ENCODE measurements at regions not wholly inside any gene's neighbourhood (a gene's known extent, or its start where the extent isn't known, plus 50 kb on each side); places are given as distances from the start of the nearest gene placed in this dataset.
"Not testable (repeated sequence)": the region's sequence is repeated elsewhere in the genome, so short reads cannot be mapped to it uniquely, and the experiment has no call there.

- not testable (repeated sequence) for DNase-seq (ENCODE audit: low read depth)
These were observed 94.4 kb downstream of the TRIM43 start for GRCh38 chr2:95686056-95686825.

GRCh38 chr2:95687852-95688251 is 96.1 kb downstream of the TRIM43 start:
- not testable (repeated sequence) for DNase-seq (ENCODE audit: low read depth)

GRCh38 chr2:95691210-95691609 is 99.4 kb downstream of the TRIM43 start:
- DNase-seq (ENCODE audit: low read depth): not testable (repeated sequence)

- not testable (repeated sequence) for DNase-seq (ENCODE audit: low read depth)
These were observed 101.5 kb downstream of the TRIM43 start for GRCh38 chr2:95693071-95693846.

GRCh38 chr2:95695613-95696012 is 103.8 kb downstream of the TRIM43 start:
- no peak for DNase-seq (ENCODE audit: low read depth)

- no peak for DNase-seq (ENCODE audit: low read depth)
These were observed 106.3 kb downstream of the TRIM43 start for GRCh38 chr2:95698146-95698545.

GRCh38 chr2:95699201-95700184 is 107.7 kb downstream of the TRIM43 start:
- DNase-seq (ENCODE audit: low read depth): not testable (repeated sequence)

- DNase-seq (ENCODE audit: low read depth): no peak
These were observed 108.7 kb downstream of the TRIM43 start for GRCh38 chr2:95700519-95700918.

- DNase-seq (ENCODE audit: low read depth): no peak
These were observed 110.7 kb downstream of the TRIM43 start for GRCh38 chr2:95702471-95702870.

GRCh38 chr2:95707161-95707560 is 115.4 kb downstream of the TRIM43 start:
- DNase-seq (ENCODE audit: low read depth): not testable (repeated sequence)

- no peak for DNase-seq (ENCODE audit: low read depth)
These were observed 116.0 kb downstream of the TRIM43 start for GRCh38 chr2:95707837-95708236.

- no peak for DNase-seq (ENCODE audit: low read depth)
These were observed 118.0 kb downstream of the TRIM43 start for GRCh38 chr2:95709831-95710230.

- DNase-seq (ENCODE audit: low read depth): not testable (repeated sequence)
These were observed 121.8 kb downstream of the TRIM43 start for GRCh38 chr2:95713470-95714177.

GRCh38 chr2:95714398-95714797 is 122.6 kb downstream of the TRIM43 start:
- DNase-seq (ENCODE audit: low read depth): not testable (repeated sequence)

- DNase-seq (ENCODE audit: low read depth): no peak
These were observed 127.8 kb downstream of the TRIM43 start for GRCh38 chr2:95719473-95720060.

GRCh38 chr2:95721726-95722125 is 129.9 kb downstream of the TRIM43 start:
- no peak for DNase-seq (ENCODE audit: low read depth)

GRCh38 chr2:95722131-95722697 is 130.4 kb downstream of the TRIM43 start:
- DNase-seq (ENCODE audit: low read depth): no peak

GRCh38 chr2:95723627-95724210 is 131.9 kb downstream of the TRIM43 start:
- DNase-seq (ENCODE audit: low read depth): not testable (repeated sequence)

GRCh38 chr2:95725191-95725590 is 133.4 kb downstream of the TRIM43 start:
- DNase-seq (ENCODE audit: low read depth): not testable (repeated sequence)

GRCh38 chr2:95725677-95726076 is 133.9 kb downstream of the TRIM43 start:
- not testable (repeated sequence) for DNase-seq (ENCODE audit: low read depth)

Measured in non-pigmented ciliary epithelial cell (primary cell).